Nephron progenitor cell (in vitro differentiated cells): ENCODE measurements at regions not wholly inside any gene's neighbourhood (a gene's known extent, or its start where the extent isn't known, plus 50 kb on each side); places are given as distances from the start of the nearest gene placed in this dataset.

ENCODE experiments used
- DNase-seq: peaks from one replicate; pipeline ENCODE4 v3.0.0; 2021
- H3K27ac Mint-ChIP-seq: 2 replicates; pipeline ENCODE4 v1.8.0; 2021; ENCODE audit warnings: mild to moderate bottlenecking, moderate library complexity, mixed read lengths
- H3K27me3 Mint-ChIP-seq: 2 replicates; pipeline ENCODE4 v1.8.0; 2021; ENCODE audit warnings: mild to moderate bottlenecking, low read depth, mixed read lengths; ENCODE audit not compliant: poor library complexity
- H3K36me3 Mint-ChIP-seq: 2 replicates; pipeline ENCODE4 v1.8.0; 2021; ENCODE audit warnings: low read depth, mixed read lengths
- H3K4me1 Mint-ChIP-seq: 2 replicates; pipeline ENCODE4 v1.8.0; 2021; ENCODE audit warnings: mixed read lengths
- H3K4me3 Mint-ChIP-seq: 2 replicates; pipeline ENCODE4 v1.8.0; 2021; ENCODE audit warnings: mild to moderate bottlenecking, moderate library complexity, mixed read lengths
- H3K9me3 Mint-ChIP-seq: 2 replicates; pipeline ENCODE4 v1.8.0; 2021; ENCODE audit warnings: mild to moderate bottlenecking, moderate library complexity, mixed read lengths
- TF ChIP-seq, protein P1 (sequence below): fragments of 200-600 bp; sonication (generic); IDR thresholded peaks from 2 replicates; pipeline ENCODE4 v1.5.0; 2021; ENCODE audit warnings: antibody characterized with exemption

DNA sequence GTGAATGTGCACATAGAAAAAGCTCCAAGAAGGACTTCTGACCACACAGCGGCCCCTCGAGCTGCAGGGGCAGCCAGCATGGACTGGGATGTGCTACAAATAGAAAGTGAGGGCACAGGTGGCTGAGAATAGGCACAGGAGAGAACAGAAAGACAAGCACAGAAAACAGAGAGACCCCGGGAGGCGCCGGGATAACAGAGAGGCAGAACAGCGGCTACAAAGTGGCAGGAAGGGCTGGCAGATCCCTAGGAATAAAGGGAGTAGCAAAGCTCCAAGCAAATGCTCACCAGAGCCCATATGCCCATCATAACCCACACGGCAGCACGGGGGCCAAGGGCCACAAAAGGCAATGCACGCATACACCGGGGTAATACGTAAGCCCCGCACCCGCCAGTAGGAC lies 201.7 kb upstream of the NSMCE3 start:
- no peak for DNase-seq
- Mint-ChIP-seq H3K36me3 (no peaks in the 10 kb centered on the region), H3K4me1 (peaks cover 24% of the 10 kb centered on the region), H3K9me3 (no peaks in the 10 kb centered on the region), H3K27me3 (no peaks in the 10 kb centered on the region), H3K4me3 (no peak overlapping the region), H3K27ac (no peak overlapping the region)
- TF ChIP-seq, protein P1, sequence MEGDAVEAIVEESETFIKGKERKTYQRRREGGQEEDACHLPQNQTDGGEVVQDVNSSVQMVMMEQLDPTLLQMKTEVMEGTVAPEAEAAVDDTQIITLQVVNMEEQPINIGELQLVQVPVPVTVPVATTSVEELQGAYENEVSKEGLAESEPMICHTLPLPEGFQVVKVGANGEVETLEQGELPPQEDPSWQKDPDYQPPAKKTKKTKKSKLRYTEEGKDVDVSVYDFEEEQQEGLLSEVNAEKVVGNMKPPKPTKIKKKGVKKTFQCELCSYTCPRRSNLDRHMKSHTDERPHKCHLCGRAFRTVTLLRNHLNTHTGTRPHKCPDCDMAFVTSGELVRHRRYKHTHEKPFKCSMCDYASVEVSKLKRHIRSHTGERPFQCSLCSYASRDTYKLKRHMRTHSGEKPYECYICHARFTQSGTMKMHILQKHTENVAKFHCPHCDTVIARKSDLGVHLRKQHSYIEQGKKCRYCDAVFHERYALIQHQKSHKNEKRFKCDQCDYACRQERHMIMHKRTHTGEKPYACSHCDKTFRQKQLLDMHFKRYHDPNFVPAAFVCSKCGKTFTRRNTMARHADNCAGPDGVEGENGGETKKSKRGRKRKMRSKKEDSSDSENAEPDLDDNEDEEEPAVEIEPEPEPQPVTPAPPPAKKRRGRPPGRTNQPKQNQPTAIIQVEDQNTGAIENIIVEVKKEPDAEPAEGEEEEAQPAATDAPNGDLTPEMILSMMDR: no peak

DNA sequence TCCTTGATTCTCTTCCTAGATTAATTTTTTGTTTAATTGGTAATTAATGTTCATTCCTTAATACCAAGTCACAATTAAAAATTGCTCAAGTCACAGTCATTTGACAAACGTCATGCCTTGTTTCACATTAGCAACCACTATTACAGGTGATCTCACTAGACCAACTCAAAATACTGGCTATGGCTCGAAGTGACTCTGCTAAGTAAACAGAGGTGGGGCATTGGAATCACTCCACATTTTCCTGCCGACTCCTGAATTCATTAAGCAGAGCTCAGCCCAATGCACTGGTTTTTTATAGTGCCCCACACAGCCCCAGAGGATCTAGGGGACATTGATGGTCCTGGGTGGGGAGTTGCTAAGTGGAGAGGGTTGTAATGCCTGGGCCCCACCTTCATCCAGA lies 201.2 kb upstream of the NSMCE3 start:
- Mint-ChIP-seq H3K4me3 (no peak overlapping the region), H3K9me3 (no peaks in the 10 kb centered on the region), H3K36me3 (no peaks in the 10 kb centered on the region), H3K27ac (no peak overlapping the region), H3K4me1 (peaks cover 24% of the 10 kb centered on the region), H3K27me3 (no peaks in the 10 kb centered on the region)
- DNase-seq: no peak
- TF ChIP-seq, protein P1: no peak

DNA sequence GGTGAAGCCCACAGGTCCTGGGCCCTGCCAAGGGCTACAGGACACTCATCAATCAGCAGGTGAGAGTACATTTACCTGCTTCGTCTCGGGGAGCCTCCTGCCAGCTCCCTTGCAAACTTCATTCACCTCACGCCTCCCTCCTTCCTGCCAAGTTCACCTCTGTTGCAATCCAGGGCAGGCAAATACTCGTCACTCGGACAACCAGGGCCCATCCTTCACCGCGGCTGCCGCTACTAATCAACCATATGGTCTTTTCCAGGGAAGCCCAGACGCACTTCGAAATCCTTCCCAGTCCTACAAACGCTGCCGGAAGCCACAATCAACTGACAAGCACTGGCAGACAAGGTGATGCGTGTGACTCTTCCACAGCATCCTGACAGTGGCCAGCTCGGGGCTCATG lies 200.7 kb upstream of the NSMCE3 start:
- Mint-ChIP-seq H3K9me3 (no peaks in the 10 kb centered on the region), H3K36me3 (no peaks in the 10 kb centered on the region), H3K4me3 (no peak overlapping the region), H3K27ac (no peak overlapping the region), H3K27me3 (no peaks in the 10 kb centered on the region), H3K4me1 (peaks cover 24% of the 10 kb centered on the region)
- DNase-seq: no peak
- TF ChIP-seq, protein P1: no peak

DNA sequence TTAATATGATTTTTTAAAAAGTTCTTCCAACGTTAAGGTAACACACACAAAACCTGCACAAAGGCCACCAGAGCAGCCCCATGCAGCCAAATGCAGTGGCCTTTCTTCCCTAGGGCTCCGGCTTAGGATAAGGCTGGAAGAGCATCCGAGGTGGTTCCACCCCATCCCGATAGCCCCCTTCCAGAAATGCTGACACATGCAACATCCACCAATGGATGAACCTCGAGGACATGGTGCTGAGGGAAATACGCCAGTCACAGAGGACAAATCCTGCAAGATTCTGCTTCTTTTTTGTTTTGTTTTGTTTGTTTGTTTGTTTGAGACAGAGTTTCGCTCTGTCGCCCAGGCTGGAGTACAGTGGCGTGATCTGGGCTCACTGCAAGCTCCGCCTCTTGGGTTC lies 199.3 kb upstream of the NSMCE3 start:
- peaks cover 24% of the 10 kb centered on the region for H3K4me1 Mint-ChIP-seq
- no peaks in the 10 kb centered on the region for H3K36me3 Mint-ChIP-seq
- H3K4me3 Mint-ChIP-seq: no peak overlapping the region
- no peaks in the 10 kb centered on the region for H3K9me3 Mint-ChIP-seq
- no peak for DNase-seq
- no peak overlapping the region for H3K27ac Mint-ChIP-seq
- no peaks in the 10 kb centered on the region for H3K27me3 Mint-ChIP-seq
- TF ChIP-seq, protein P1: no peak

DNA sequence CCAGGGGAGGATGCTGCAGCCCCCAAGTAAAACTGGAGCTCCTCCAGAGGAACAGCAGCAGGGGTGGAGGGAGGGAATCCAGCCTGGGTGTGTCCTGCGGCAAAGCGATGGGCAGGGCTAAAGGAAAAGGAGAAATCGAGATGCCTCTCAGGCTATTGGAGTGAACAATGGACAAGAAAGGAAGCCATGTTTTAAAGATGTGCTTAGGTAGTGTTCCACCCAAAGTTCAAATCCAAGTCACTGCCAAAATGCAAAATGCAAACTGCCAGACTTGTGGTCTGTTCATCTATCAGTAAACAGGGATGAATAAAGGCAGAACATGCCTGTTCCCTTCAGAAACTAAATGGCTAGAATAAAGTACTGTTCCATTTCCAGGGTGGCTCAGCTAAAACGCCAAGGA lies 197.5 kb upstream of the NSMCE3 start:
- TF ChIP-seq, protein P1: no peak
- H3K27ac Mint-ChIP-seq: no peak overlapping the region

DNA sequence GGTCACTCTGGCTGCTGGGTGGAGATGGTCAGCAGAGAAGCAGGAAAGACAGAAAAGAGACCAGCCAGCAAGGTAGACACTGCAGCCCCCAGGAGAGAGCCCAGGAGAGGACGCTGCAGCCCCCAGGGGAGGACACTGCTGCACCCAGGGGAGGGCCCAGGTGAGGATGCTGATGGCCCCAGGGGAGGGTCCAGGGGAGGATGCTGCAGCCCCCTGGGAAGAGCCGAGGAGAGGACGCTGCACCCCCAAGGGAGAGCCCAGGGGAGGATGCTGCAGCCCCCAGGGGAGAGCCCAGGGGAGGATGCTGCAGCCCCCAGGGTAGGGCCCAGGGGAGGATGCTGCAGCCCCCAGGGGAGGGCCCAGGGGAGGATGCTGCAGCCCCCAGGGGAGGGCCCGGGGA lies 196.7 kb upstream of the NSMCE3 start:
- H3K9me3 Mint-ChIP-seq: no peaks in the 10 kb centered on the region
- TF ChIP-seq, protein P1: no peak

More for the DNA sequence above, 197.5 kb upstream of the NSMCE3 start:
- no peaks in the 10 kb centered on the region for H3K36me3 Mint-ChIP-seq
- no peaks in the 10 kb centered on the region for H3K9me3 Mint-ChIP-seq
- DNase-seq: no peak
- H3K4me1 Mint-ChIP-seq: peaks cover 16% of the 10 kb centered on the region
- H3K27me3 Mint-ChIP-seq: no peaks in the 10 kb centered on the region
- no peak overlapping the region for H3K4me3 Mint-ChIP-seq

More for the DNA sequence above, 196.7 kb upstream of the NSMCE3 start:
- Mint-ChIP-seq H3K4me1 (peaks cover 15% of the 10 kb centered on the region), H3K4me3 (no peak overlapping the region), H3K27me3 (no peaks in the 10 kb centered on the region), H3K27ac (no peak overlapping the region), H3K36me3 (no peaks in the 10 kb centered on the region)
- no peak for DNase-seq
